HK-2 (cell line): ENCODE measurements at regions not wholly inside any gene's neighbourhood (a gene's known extent, or its start where the extent isn't known, plus 50 kb on each side); places are given as distances from the start of the nearest gene placed in this dataset.
"Not testable (repeated sequence)": the region's sequence is repeated elsewhere in the genome, so short reads cannot be mapped to it uniquely, and the experiment has no call there.

Experiments
- DNase-seq: peaks from one replicate; pipeline ENCODE4 v3.0.0-alpha.2; 2018; ENCODE audit not compliant: unreplicated experiment

DNA sequence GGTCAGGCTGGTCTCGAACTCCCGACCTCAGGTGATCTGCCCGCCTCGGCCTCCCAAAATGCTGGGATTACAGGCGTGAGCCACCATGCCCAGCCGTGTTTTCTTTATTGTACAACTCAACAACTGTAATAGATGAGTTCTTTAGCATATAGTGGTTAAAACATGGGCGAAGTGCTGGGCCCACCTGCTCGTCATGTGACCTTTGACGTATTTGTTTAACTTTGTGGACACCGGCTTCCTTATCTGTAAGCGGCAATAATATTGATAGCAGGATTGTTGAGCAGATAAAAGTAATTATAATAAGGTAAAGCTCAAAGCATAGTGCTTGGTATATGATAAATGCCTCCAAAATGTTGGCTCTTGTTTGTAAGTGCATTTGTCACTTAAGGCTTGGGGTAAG lies 460.3 kb downstream of the KLF12 start:
- no peak for DNase-seq

DNA sequence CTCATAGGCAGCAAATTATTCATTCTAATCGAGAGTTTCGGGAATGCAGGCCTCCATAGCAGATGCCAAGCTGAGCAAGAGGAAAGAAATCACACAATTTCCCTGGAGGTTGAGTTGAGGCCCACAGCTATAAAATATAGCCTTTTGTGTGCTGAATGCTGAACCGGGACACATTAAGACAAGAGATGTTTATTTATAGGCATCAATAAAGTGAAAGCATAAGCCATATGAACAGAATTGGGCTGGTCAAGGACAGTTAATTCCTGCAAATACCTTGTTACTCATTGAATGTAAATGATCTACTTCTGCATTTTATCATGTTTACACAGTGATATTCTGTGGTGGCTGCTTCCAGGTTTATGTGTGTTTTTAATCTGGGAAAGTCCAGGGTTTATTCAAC lies 461.7 kb downstream of the KLF12 start:
- no peak for DNase-seq

DNA sequence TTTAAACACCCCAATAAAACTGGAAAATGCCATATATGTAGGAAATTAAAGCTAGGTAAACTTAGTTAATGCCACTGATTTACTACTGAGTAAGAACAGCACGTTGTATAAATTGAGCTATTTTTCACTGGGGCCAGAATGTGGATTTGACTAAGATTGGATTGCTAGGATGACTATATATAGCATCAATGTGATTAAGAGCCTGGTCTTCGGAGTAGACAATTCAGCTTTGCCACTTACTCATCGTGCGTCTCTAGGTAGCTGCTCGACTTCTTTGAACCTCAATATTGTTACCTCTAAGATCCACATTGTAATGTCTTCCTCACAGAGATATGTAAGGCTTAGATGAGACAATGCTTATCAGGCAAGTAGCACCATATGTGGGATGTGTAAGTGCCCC lies 462.5 kb downstream of the KLF12 start:
- DNase-seq: no peak

DNA sequence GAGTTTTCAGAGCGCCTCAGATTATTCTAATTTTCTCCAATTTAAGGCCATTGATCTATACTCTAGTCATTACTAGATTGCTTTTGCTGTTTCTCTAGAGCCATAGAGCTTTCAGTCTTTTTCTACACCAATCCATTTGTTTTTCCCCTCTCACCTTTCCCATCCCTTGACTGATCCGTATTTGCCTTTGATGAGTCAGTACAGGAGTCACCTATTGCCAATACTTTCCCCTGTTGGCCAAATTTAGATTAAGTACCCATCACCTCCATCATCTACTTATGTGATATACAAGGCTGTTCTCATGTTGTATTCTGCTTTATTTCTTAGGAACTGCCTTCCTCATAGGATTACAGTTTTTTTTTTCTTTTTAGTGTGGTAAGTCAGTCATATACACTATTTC lies 463.2 kb downstream of the KLF12 start:
- DNase-seq: no peak

DNA sequence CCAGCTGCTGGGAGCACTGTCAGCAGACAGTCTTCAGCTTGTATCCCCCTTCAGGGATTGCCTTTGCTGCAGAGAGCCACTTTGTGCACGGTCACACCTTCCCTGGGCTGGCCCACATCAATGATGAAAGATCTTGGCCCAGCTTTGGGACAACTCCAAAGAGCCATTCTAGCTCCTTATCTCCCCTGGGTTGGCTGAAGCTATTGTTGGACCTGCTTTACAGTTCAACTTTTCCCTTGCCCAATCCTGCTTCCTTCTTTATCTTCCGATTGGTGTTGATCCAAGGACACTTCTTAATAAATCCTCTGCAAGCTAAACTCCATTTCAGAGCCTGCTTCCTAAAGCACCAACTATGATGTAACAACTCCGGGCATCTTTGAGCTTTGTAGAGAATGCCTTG lies 466.4 kb downstream of the KLF12 start:
- no peak for DNase-seq

DNA sequence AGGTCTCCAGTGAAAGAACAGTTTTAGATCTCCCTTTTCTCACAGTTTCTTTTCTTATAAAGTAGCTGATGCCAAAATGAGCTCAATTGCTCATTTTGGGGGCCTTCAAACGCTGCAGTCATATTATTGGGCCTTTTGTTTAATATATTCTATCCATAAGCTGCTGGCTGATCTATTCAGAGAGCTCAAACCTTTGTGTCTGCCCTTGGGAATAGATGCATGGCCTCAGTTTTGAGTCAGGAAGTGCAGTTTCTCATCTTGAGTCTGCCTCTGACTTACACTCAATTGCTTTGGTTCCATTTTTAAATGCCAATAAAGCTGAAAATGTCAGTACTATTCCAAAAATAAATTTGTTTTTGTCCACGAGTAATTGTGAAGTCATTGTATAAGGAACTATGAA lies 468.9 kb downstream of the KLF12 start:
- no peak for DNase-seq

DNA sequence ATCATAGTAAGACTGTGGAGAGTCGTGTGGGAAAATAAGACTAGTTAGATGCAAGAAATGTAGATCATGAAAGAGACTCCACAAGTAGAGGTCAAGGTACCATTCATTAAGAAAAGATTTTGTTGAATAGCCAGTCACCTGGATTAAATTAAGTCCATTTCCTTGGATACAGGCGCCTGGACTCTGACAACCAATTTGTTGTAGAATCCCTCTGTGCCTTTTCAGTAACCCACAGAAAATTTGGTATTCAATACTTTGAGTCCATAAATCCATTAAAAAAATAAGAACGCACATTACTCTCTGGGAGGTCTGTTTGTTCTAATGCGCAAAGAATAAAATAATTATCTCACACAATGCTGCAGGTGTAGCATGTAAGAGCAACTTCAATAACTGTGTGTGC lies 469.4 kb downstream of the KLF12 start:
- DNase-seq: no peak

DNA sequence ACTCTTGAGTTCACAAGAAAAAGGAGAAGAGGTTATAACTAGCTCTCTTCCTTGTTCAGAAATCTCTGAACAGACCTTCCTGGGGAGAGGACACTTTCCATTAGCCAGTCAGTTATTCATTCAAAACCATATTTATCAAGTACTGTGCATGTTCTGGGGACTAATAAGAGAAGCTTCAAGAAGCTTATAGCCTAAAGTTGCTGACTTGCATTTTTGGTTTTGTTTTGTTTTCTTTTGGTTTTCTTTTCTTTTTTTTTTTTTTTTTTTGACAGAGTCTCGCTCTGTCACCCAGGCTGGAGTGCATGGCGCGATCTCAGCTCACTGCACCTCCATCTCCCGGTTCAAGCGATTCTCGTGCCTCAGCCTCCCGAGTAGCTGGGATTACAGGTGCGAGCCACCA lies 471.4 kb downstream of the KLF12 start:
- no peak for DNase-seq

DNA sequence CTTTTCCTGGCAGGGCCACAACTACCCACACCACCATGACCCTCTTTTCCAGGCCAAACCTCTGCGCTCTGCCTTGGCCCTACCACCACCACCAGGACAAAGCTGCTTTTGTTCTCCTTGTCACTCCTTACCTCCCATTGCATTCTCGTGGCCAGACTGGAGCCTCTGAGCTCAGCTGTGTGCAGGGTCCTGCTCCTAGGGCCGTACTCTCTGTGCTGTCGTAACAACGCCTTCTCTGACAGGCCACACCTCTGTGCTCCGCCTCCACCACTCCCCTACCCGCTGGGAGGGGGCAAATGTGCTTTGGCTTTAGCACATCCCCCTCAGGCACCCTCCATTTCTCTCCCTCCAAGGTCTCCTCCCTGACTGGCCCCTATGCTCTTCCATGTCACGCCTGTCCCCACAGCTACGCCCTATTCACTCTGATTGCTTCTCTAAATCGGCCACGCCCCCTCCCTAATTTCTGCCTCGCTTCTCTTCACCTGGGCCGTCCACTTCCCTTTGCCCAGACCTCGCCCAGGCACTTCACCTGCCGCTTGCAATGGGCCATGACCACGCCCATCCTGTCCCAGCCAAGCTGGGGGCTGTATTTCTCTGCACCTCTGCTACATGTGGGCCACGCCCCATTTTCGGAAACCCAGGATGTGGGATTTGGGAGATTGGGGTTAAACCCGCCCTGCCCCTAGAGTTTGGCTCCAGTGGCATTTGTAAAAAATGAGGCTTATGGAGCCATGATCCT lies 472.3 kb downstream of the KLF12 start:
- no peak for DNase-seq

DNA sequence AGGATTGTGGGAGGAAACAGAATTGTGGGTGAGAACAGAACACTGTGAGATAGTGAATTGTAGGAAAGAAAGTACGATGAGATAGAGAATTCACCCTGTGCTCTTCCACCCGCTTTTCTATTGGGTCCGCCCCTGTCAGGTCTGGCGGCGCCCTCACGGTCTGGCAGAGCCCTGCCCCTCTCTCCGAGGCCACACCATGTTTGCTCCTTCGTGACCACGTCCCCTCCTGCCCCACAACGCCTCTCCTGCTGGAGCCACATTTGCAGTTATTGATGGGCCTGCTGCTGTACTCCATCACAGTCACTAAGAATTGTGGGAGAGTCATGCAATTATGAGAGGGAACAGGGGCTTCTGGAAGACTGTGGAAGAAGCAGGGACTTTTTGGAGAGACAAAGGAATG lies 473.1 kb downstream of the KLF12 start:
- DNase-seq: no peak

DNA sequence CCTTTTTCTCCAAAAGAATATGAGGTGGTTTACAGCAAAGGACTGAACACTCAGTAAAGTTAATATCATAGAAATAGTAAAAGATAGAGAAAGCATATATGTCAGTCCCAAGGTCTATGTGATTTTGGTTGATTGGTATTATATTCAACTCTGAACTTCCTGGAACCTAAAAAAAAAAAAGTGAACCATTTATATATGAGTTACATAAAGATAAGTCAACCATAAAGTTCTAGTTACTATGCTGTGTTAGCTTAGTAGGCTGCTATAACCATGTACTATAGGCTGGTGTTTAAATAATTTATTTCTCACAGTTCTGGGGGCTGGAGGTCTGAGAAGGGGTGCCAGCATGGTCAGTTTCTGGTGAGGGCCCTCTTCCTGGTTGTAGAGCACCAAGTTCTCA lies 475.6 kb downstream of the KLF12 start:
- no peak for DNase-seq

DNA sequence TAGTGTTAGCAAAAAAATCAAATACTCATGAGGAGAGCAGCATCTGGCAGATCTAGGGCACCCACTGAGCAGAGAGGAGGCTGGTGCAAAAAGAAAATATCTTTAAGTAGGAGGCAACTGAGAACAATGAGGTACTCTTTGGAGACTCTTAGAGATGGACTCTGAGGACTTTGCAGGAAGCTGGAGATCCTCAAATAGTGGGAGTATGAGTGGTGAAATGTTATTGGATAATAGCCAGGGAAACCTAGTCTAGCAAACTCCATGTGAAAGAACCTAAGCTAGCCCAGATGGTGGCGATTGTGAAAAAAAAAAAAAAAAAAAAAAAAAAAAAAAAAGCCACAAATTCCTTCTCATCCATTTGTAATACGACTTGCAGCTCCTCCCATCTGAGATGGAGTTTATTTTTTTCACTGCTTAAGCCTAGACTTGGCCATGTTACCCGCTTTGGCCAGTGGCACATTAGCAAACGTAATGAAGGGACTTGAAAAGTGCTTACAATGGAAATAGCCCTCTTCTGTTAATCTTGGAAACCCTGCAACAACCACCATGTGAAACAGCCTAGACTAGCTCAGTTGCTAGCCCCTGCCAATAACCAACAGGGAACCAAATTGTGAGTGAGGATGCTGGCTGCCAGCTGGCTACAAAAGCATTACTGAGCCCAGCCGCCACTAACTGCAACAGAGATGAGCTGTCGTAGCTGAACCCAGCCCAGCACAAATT lies 476.2 kb downstream of the KLF12 start:
- DNase-seq: no peak

DNA sequence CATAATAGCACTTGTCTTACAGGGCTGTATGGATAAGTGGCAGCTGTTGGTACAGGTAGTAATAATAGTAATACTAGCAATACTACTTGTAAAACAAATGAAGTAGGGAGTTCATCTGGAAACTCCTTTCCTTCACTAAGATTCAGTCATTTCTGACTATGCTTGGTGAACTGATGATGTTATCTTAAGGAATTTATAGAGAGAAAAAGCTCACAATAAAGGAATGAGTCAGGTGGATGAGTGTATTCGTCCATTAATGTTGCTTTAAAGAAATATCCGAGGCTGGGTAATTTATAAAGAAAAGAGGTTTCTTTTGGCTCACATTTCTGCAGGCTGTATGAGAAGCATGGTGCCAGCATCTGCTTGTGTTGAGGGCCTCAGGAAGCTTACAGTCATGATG lies 477.3 kb downstream of the KLF12 start:
- DNase-seq: no peak

DNA sequence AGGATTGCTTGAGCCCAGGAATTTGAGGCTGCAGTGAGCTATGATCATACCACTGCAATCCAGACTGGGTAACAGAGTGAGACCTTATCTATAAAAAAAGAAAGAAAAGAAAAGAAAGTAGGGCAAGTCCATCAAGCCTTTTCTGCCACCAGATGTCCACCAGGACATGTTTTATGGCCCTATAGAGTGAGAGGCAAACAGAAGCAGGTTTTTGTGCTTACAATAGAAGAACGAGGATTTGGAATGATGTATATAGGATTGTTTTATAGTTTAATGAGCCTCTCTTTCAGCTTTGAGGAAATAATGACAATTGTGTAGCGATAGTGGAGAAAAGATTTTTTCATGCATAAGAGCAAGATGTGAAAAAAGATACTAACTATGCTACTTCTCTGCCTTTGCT lies 480.5 kb downstream of the KLF12 start:
- DNase-seq: no peak

DNA sequence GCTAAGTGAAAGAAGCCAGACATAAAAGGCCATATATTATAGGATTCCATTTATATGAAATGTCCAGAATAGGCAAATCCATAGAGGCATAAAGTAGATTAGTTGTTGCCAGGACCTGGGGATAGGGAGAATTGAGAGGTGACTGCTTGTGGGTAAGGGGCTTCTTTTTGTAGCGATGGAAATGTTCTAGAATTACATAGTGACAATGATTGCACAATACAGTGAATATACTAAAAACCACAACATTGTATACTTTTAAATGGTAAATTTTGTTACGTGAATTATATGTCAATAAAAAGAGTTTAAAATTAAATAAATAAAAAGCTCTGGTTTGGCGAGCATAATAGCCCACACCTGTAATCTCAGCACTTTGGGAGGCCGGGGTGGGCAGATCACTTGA lies 486.8 kb downstream of the KLF12 start:
- no peak for DNase-seq

DNA sequence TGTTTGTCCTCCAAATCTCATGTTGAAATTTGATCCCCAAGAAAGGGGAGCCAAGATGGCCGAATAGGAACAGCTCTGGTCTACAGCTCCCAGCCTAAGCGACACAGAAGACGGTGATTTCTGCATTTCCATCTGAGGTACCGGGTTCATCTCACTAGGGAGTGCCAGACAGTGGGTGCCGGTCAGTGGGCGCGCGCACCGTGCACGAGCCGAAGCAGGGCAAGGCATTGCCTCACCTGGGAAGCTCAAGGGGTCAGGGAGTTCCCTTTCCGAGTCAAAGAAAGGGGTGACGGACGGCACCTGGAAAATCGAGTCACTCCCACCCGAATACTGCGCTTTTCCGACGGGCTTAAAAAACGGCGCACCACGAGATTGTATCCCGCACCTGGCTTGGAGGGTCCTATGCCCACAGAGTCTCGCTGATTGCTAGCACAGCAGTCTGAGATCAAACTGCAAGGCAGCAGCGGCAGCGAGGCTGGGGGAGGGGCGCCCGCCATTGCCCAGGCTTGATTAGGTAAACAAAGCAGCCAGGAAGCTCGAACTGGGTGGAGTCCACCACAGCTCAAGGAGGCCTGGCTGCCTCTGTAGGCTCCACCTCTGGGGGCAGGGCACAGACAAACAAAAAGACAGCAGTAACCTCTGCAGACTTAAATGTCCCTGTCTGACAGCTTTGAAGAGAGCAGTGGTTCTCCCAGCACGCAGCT lies 493.6 kb downstream of the KLF12 start:
- not testable (repeated sequence) for DNase-seq

DNA sequence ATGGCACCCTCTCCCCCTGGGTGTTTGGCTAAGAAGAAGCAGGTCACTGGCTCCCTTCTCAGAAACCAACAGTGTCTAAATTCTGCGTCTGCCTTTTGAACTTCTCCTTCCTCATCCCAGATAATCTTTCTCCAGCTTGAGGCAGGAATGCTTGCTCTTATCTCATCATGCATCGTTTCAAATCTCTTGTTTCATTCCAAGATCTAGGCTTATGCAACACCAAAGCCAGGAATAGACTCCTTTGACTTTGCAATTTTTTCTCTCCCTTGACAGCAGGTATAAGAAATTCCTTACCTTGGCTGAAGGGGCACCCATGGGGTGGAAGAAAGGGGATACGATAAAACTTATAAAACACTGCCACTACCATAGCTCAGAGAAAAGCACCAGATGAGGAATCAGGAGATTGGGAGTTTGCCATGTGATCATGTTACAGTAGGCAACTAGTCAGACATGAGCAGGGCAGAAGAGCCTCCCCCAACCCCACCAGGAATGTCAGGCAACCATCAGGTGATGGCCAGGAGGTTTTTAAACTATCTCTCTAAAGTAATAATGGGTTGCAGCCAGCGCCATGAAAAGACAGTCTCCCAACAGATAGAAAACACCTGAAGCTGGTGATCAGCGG lies 498.9 kb downstream of the KLF12 start:
- DNase-seq: no peak

DNA sequence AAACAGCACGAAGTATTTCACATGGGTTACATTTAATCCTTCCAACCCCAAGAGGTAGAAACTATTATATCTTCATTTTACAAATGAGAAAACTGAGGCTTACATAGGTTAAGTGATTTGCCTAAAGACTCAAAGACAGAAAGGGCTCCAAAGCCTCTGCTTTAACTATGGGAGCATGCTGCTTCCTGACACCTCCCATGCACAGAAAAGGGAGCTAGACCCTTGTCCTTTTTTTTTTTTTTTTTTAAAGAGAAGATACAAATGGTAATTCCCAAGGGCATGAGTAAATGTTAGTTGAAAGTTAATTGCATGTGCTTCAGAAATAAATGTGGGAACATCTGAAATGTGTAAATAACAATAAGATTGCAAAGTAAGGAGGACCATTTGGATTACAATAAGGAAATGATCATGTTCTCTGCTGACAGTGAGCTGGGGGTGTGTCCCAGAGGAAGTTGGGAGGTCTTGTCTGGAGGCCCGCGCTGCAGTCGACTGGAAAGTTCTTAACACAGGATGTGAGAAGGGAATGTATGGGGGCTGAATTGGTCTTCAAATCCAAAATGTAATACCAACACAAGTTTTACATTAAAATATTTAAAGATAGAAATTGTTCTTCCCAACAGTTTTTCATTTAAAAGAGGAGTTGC lies 500.3 kb downstream of the KLF12 start:
- DNase-seq: no peak

DNA sequence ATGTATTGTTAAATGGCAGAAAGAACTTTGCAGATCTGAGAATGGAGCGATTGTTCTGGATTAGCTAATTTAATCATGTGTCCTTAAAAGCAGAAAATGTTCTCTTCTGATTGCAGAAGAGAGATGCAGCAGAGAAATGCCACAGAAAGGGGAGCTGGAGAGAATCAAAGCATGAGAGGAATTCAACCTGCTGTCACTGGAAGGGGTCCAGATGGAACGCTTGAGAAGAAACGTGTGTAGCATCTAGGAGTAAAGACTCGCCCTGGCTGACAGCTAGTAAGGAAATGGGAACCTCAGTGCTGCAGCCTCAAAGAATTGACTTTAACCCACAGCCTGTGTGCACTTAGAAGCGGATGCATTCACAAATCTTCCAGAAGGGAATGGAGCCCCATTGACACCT lies 502.8 kb downstream of the KLF12 start:
- no peak for DNase-seq

DNA sequence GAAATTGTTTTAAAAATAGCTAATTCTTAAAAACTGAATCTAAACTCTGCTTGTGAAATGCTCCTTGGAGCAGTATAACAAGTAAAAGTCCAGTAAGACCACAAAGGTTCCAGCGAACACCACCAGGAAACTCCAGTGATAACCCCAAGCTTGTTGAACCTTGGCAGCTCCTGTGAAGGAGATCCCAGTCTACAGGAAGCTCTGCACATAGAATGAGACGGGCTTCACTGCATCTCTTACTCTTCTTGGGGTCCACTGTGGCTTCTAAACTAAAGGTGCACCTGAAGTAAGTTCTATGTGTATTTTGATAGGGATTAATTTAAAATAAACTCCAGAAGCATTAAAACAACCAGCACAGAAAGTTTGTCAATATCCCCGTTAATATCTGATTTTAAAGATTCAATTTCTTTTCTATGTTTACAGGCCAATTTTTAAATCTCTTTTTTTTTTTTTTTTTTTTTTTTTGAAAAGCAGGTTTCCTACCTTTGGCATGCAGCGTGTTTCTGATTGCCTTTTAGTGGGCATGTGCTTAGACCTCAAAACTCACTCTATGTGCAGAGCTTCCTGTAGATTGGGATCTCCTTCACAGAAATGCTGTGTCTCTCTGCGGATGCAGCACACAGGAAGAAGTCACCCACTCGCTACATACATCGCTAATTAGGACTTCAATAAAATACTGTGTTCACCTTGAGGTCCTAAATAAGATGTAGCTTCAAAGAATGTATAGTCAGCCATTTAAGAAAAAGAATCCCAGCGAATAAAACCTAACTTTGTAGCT lies 508.5 kb downstream of the KLF12 start:
- DNase-seq: no peak

DNA sequence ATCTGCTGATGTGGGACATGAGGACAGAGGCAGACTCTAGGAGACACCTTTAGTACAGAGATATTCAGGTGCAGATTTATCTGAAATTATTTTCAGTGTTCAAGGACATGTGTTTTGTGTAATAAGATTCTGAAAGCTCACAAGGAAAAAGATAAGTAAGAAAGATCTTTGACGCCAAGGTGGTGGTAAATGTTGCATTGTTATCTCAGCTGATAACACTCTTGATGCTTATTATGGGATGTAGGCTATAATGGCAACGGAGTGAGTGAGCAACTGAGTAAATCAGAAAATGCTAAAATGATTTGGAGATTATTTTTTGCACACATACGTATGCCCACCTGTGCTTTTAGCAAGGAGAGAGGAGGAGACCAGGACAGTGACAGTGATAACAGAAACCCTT lies 510.9 kb downstream of the KLF12 start:
- no peak for DNase-seq
